CD8-positive, alpha-beta memory T cell (primary cell): ENCODE measurements at regions not wholly inside any gene's neighbourhood (a gene's known extent, or its start where the extent isn't known, plus 50 kb on each side); places are given as distances from the start of the nearest gene placed in this dataset.

Source experiments
- CTCF ChIA-PET: fragments of 350-600 bp; sonication (Branson Sonifier 250); formaldehyde crosslinking; loops from one replicate; lab custom pipeline; 2021; ENCODE audit warnings: antibody characterized with exemption; lab: Charles Lee
- POLR2A ChIA-PET: fragments of 350-600 bp; sonication (Branson Sonifier 250); formaldehyde crosslinking; loops from one replicate; lab custom pipeline; 2021; ENCODE audit warnings: antibody characterized with exemption; lab: Charles Lee
- DNase-seq, 5 donors: peaks; one replicate each; pipeline versions ENCODE4 v3.0.0 to v3.0.0-alpha.2; 2020 to 2022; ENCODE audit warnings: mixed read lengths in 1 of 5
- H3K27ac ChIP-seq: one replicate; pipeline ENCODE4 v1.7.0; 2013; ENCODE audit warnings: low read depth, mild to moderate bottlenecking, low read length, moderate library complexity
- H3K27me3 ChIP-seq: 2 replicates; pipeline ENCODE4 v1.7.0; 2013; ENCODE audit warnings: low read length, mild to moderate bottlenecking; ENCODE audit not compliant: insufficient read depth, poor library complexity, severe bottlenecking
- H3K36me3 ChIP-seq: 2 replicates; pipeline ENCODE4 v1.7.0; 2013; ENCODE audit warnings: mild to moderate bottlenecking, low read length, moderate library complexity; ENCODE audit not compliant: insufficient read depth
- H3K4me1 ChIP-seq: 2 replicates; pipeline ENCODE4 v1.7.0; 2013; ENCODE audit warnings: mild to moderate bottlenecking, low read length, moderate library complexity; ENCODE audit not compliant: insufficient read depth
- H3K4me3 ChIP-seq: 2 replicates; pipeline ENCODE4 v1.7.0; 2013; ENCODE audit warnings: mild to moderate bottlenecking, low read length
- H3K9me3 ChIP-seq: 2 replicates; pipeline ENCODE4 v1.7.0; 2013; ENCODE audit warnings: mild to moderate bottlenecking, low read length
- H3K27ac Mint-ChIP-seq, 8 donors: one replicate each; pipeline ENCODE4 v1.8.0; 2020 to 2021; ENCODE audit warnings: mixed read lengths in 8 of 8, mild to moderate bottlenecking in 6 of 8, inconsistent platforms in 3 of 8, moderate library complexity in 3 of 8
- H3K27me3 Mint-ChIP-seq, 2 donors: one replicate each; pipeline ENCODE4 v1.8.0; 2020 to 2021; ENCODE audit warnings: mixed read lengths in 2 of 2, mild to moderate bottlenecking in 1 of 2, moderate library complexity in 1 of 2
- H3K36me3 Mint-ChIP-seq, 3 donors: one replicate each; pipeline ENCODE4 v1.8.0; 2020 to 2021; ENCODE audit warnings: mixed read lengths in 3 of 3, inconsistent platforms in 1 of 3, mild to moderate bottlenecking in 1 of 3
- H3K4me1 Mint-ChIP-seq, 3 donors: one replicate each; pipeline ENCODE4 v1.8.0; 2020 to 2021; ENCODE audit warnings: mixed read lengths in 3 of 3, inconsistent platforms in 1 of 3, mild to moderate bottlenecking in 1 of 3
- H3K4me3 Mint-ChIP-seq, 7 donors: one replicate each; pipeline ENCODE4 v1.8.0; 2020 to 2021; ENCODE audit warnings: mixed read lengths in 7 of 7, mild to moderate bottlenecking in 6 of 7, moderate library complexity in 4 of 7, inconsistent platforms in 2 of 7
- H3K9me3 Mint-ChIP-seq, 5 donors: one replicate each; pipeline ENCODE4 v1.8.0; 2020 to 2022; ENCODE audit warnings: mixed read lengths in 5 of 5, mild to moderate bottlenecking in 3 of 5, moderate library complexity in 2 of 5, inconsistent platforms in 1 of 5

- Mint-ChIP-seq H3K9me3 (peaks cover 0 to 2% (median 0%) of the 10 kb centered on the region in 5 donors), H3K4me1 (peaks cover 0 to 2% (median 0%) of the 10 kb centered on the region in 3 donors), H3K27me3 (peaks cover 3 to 12% of the 10 kb centered on the region in 2 donors), H3K27ac (no peak overlapping the region), H3K36me3 (no peaks in the 10 kb centered on the region), H3K4me3 (no peak overlapping the region)
- no peak overlapping the region for H3K27ac ChIP-seq
- H3K9me3 ChIP-seq, result no peaks in the 10 kb centered on the region
- H3K27me3 ChIP-seq, result no peaks in the 10 kb centered on the region
- no peaks in the 10 kb centered on the region for H3K4me1 ChIP-seq
- H3K36me3 ChIP-seq, result no peaks in the 10 kb centered on the region
- H3K4me3 ChIP-seq, result no peak overlapping the region
- no peak for DNase-seq
- POLR2A ChIA-PET, result no interaction called here
- CTCF ChIA-PET, result no interaction called here
Observed at GRCh38 chr9:88789785-88790184, 201.5 kb upstream of the S1PR3 start.

- peaks cover 0 to 12% of the 10 kb centered on the region in 2 donors for H3K27me3 Mint-ChIP-seq
- CTCF ChIA-PET, result no interaction called here
- no peaks in the 10 kb centered on the region for H3K27me3 ChIP-seq
- H3K27ac Mint-ChIP-seq, result no peak overlapping the region
- H3K4me1 ChIP-seq, result no peaks in the 10 kb centered on the region
- no peaks in the 10 kb centered on the region for H3K36me3 Mint-ChIP-seq
- no peak overlapping the region for H3K4me3 Mint-ChIP-seq
- H3K4me1 Mint-ChIP-seq, result peaks cover 0 to 2% (median 0%) of the 10 kb centered on the region in 3 donors
- H3K9me3 Mint-ChIP-seq, result peaks cover 0 to 2% (median 0%) of the 10 kb centered on the region in 5 donors
- H3K27ac ChIP-seq, result no peak overlapping the region
- no peaks in the 10 kb centered on the region for H3K36me3 ChIP-seq
- no peak overlapping the region for H3K4me3 ChIP-seq
- DNase-seq, result no peak
- POLR2A ChIA-PET, result no interaction called here
- H3K9me3 ChIP-seq, result no peaks in the 10 kb centered on the region
Observed at GRCh38 chr9:88791105-88791805, 200.0 kb upstream of the S1PR3 start.

GRCh38 chr9:88792502-88792901, 198.8 kb upstream of the S1PR3 start:
- Histone ChIP-seq H3K9me3 (no peaks in the 10 kb centered on the region), H3K27me3 (no peaks in the 10 kb centered on the region), H3K4me3 (no peak overlapping the region), H3K27ac (no peak overlapping the region), H3K4me1 (no peaks in the 10 kb centered on the region), H3K36me3 (no peaks in the 10 kb centered on the region)
- Mint-ChIP-seq H3K27me3 (peaks cover 0 to 11% of the 10 kb centered on the region in 2 donors), H3K4me3 (no peak overlapping the region), H3K9me3 (peaks cover 0 to 4% (median 0%) of the 10 kb centered on the region in 5 donors), H3K27ac (no peak overlapping the region), H3K4me1 (peaks cover 0 to 2% (median 0%) of the 10 kb centered on the region in 3 donors), H3K36me3 (no peaks in the 10 kb centered on the region)
- CTCF ChIA-PET, result no interaction called here
- DNase-seq, result no peak
- POLR2A ChIA-PET, result no interaction called here

GRCh38 chr9:88794100-88794499, 197.2 kb upstream of the S1PR3 start:
- Histone ChIP-seq H3K27me3 (no peaks in the 10 kb centered on the region), H3K36me3 (no peaks in the 10 kb centered on the region), H3K4me1 (no peaks in the 10 kb centered on the region), H3K4me3 (no peak overlapping the region), H3K9me3 (no peaks in the 10 kb centered on the region), H3K27ac (no peak overlapping the region)
- H3K4me3 Mint-ChIP-seq, result no peak overlapping the region
- H3K27me3 Mint-ChIP-seq, result no peaks in the 10 kb centered on the region
- no peak overlapping the region for H3K27ac Mint-ChIP-seq
- peaks cover 0 to 4% (median 0%) of the 10 kb centered on the region in 5 donors for H3K9me3 Mint-ChIP-seq
- no peak for DNase-seq
- peaks cover 0 to 2% (median 0%) of the 10 kb centered on the region in 3 donors for H3K4me1 Mint-ChIP-seq
- ChIA-PET CTCF (no interaction called here), POLR2A (no interaction called here)
- H3K36me3 Mint-ChIP-seq, result no peaks in the 10 kb centered on the region

GRCh38 chr9:88796947-88797346, 194.3 kb upstream of the S1PR3 start:
- Mint-ChIP-seq H3K4me3 (no peak overlapping the region), H3K36me3 (no peaks in the 10 kb centered on the region)
- CTCF ChIA-PET, result no interaction called here

GRCh38 chr9:88798476-88798875, 192.8 kb upstream of the S1PR3 start:
- Histone ChIP-seq H3K4me3 (no peak overlapping the region), H3K27ac (no peak overlapping the region), H3K27me3 (no peaks in the 10 kb centered on the region), H3K9me3 (no peaks in the 10 kb centered on the region), H3K36me3 (no peaks in the 10 kb centered on the region), H3K4me1 (no peaks in the 10 kb centered on the region)
- no peak overlapping the region for H3K4me3 Mint-ChIP-seq
- no peak for DNase-seq
- peaks cover 4 to 17% of the 10 kb centered on the region in 2 donors for H3K27me3 Mint-ChIP-seq
- H3K9me3 Mint-ChIP-seq, result peaks cover 0 to 4% (median 0%) of the 10 kb centered on the region in 5 donors
- H3K27ac Mint-ChIP-seq, result no peak overlapping the region
- CTCF ChIA-PET, result no interaction called here
- POLR2A ChIA-PET, result no interaction called here
- peaks cover 0 to 2% (median 0%) of the 10 kb centered on the region in 3 donors for H3K4me1 Mint-ChIP-seq
- H3K36me3 Mint-ChIP-seq, result no peaks in the 10 kb centered on the region

More at GRCh38 chr9:88796947-88797346, 194.3 kb upstream of the S1PR3 start:
- H3K36me3 ChIP-seq, result no peaks in the 10 kb centered on the region
- no peaks in the 10 kb centered on the region for H3K4me1 ChIP-seq
- POLR2A ChIA-PET, result no interaction called here
- Mint-ChIP-seq H3K4me1 (peaks cover 0 to 2% (median 0%) of the 10 kb centered on the region in 3 donors), H3K27me3 (peaks cover 4 to 11% of the 10 kb centered on the region in 2 donors), H3K27ac (no peak overlapping the region), H3K9me3 (peaks cover 0 to 4% (median 0%) of the 10 kb centered on the region in 5 donors)
- H3K27me3 ChIP-seq, result no peaks in the 10 kb centered on the region
- H3K9me3 ChIP-seq, result no peaks in the 10 kb centered on the region
- no peak for DNase-seq
- no peak overlapping the region for H3K27ac ChIP-seq
- no peak overlapping the region for H3K4me3 ChIP-seq

- H3K4me1 ChIP-seq, result no peaks in the 10 kb centered on the region
- no peaks in the 10 kb centered on the region for H3K27me3 ChIP-seq
- H3K27ac Mint-ChIP-seq, result no peak overlapping the region
- no peaks in the 10 kb centered on the region for H3K9me3 ChIP-seq
- H3K4me3 Mint-ChIP-seq, result no peak overlapping the region
- H3K36me3 ChIP-seq, result no peaks in the 10 kb centered on the region
- H3K27me3 Mint-ChIP-seq, result peaks cover 4 to 27% of the 10 kb centered on the region in 2 donors
- POLR2A ChIA-PET, result no interaction called here
- CTCF ChIA-PET, result no interaction called here
- no peaks in the 10 kb centered on the region for H3K4me1 Mint-ChIP-seq
- no peak overlapping the region for H3K4me3 ChIP-seq
- no peak overlapping the region for H3K27ac ChIP-seq
- no peaks in the 10 kb centered on the region for H3K36me3 Mint-ChIP-seq
- H3K9me3 Mint-ChIP-seq, result peaks cover 0 to 4% (median 0%) of the 10 kb centered on the region in 5 donors
- no peak for DNase-seq
Observed at GRCh38 chr9:88799541-88800328, 191.5 kb upstream of the S1PR3 start.

GRCh38 chr9:88800329-88800682, 191.0 kb upstream of the S1PR3 start:
- ChIA-PET CTCF (no interaction called here), POLR2A (no interaction called here)
- Mint-ChIP-seq H3K4me3 (no peak overlapping the region), H3K27ac (no peak overlapping the region), H3K9me3 (peaks cover 0 to 4% (median 0%) of the 10 kb centered on the region in 5 donors), H3K27me3 (peaks cover 4 to 27% of the 10 kb centered on the region in 2 donors), H3K36me3 (no peaks in the 10 kb centered on the region), H3K4me1 (no peaks in the 10 kb centered on the region)
- no peak for DNase-seq
- no peaks in the 10 kb centered on the region for H3K27me3 ChIP-seq
- no peaks in the 10 kb centered on the region for H3K4me1 ChIP-seq
- H3K27ac ChIP-seq, result no peak overlapping the region
- no peaks in the 10 kb centered on the region for H3K9me3 ChIP-seq
- H3K4me3 ChIP-seq, result no peak overlapping the region
- no peaks in the 10 kb centered on the region for H3K36me3 ChIP-seq
